Ureter (tissue), 1 donor: ENCODE measurements at regions not wholly inside any gene's neighbourhood (a gene's known extent, or its start where the extent isn't known, plus 50 kb on each side); places are given as distances from the start of the nearest gene placed in this dataset.

ENCODE experiments used
- DNase-seq: peaks from one replicate; pipeline ENCODE4 v3.0.0-alpha.2; 2020; ENCODE audit warnings: low spot score
- donor health status: DM: yes; HTN: yes; CAD: no.

- no peak for DNase-seq
These were observed 238.1 kb upstream of the PPP1R2C start for GRCh38 chrX:43016021-43016420.

DNA sequence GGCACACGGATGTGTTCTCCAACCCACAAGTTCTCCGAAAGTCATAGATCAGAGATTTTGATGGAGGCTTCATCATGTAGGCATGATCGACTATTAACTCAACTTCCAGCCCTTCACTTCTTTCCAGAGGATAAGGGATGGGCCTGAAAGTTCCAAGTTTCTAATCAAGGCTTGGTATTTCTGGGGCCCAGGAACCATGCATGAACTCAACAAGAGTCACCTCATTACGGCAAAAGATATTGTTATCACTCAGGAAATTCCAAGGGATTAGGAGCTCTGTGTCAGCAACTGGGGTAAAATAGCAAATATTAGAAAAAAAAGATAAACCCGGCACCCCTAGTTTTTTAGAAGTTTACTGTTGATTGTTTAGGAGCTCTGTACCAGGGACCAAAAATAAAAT, 240.1 kb upstream of the PPP1R2C start:
- no peak for DNase-seq

DNA sequence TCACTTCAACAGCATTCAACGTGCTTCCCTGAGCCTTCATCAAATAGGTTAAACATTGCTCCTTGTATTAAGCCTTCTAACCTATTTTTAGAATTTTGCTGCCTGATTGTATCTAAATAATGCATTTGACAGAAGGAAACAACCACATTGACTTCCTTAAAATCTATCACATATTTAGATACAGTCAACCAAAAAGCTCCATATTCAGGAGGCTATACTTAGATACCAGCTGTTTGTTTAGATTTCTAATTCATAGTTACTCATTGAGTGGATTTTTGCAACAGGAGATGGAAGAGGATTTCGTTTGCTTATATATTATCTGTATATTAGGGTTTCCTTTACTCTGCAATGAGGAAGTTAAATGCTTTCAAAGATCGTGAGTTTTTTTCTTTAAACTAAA, 241.1 kb upstream of the PPP1R2C start:
- no peak for DNase-seq

GRCh38 chrX:43025806-43026315, 247.9 kb upstream of the PPP1R2C start:
- DNase-seq: no peak

DNA sequence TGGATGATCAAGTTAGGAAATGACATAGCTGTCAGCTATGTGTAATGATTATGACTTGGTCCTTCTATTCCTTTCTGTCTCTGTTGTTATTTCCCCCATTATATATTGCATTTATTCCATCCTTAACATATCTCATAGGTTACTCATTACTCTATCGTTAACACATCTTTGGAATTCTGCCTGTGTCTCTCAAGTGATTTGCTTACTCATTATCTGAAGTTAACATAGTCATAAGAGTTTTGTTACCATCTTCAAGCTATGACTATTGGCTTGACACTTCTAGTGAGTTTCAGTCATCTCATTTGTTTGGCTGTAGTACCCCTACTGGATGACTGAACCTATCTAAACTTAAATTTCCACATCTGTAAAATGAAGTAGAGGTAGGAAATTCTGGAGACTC, 286.1 kb upstream of the PPP1R2C start:
- DNase-seq: no peak

GRCh38 chrX:43065978-43066377, 288.0 kb upstream of the PPP1R2C start:
- no peak for DNase-seq

GRCh38 chrX:43068639-43069038, 290.7 kb upstream of the PPP1R2C start:
- DNase-seq: no peak

GRCh38 chrX:43083016-43083415, 305.1 kb upstream of the PPP1R2C start:
- DNase-seq: no peak

DNA sequence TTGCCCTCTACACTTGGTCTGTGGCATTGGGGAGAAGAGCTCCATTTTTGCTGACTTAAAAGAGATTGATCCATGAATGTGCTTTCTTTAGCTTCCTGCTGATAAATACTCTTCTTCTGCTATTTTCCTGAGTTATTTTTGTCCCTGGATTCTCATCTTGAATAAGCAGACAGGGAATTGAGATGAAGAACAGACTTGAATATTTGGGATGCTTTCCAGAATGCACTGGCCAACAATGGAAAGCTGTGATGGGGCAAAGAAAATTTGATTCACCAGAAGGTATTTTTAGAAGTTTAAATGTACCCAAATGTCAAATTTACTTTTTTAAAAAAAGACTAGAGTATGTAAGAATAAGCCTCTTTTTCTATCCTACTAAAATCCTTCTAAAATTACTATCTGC, 309.9 kb upstream of the PPP1R2C start:
- DNase-seq: no peak

GRCh38 chrX:43096830-43097229, 318.9 kb upstream of the PPP1R2C start:
- DNase-seq: no peak

- DNase-seq: no peak
These were observed 328.0 kb upstream of the PPP1R2C start for GRCh38 chrX:43106009-43106408.

- no peak for DNase-seq
These were observed 330.9 kb upstream of the PPP1R2C start for GRCh38 chrX:43108828-43109227.

DNA sequence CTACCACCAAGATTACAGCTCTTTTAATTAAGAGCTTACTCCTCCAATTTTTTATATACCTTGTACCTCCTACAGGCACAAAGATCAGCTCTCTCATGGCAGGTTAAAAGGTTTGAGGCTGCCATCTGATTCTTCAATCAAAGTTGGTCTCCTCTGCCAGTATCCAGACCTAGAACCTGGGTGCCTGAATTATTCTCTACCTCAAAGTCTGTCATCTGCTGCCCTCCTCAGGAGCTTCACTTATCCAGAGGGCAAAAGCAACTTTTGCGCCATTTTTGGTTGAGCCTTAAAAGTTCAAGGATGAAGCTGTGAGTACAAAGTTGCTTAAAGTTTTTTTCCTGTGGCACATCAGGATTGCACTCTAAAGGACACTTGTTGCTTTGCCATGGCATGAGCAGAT, 343.7 kb upstream of the PPP1R2C start:
- DNase-seq: no peak

GRCh38 chrX:43139645-43140044, 361.7 kb upstream of the PPP1R2C start:
- no peak for DNase-seq

GRCh38 chrX:43140582-43140981, 362.6 kb upstream of the PPP1R2C start:
- no peak for DNase-seq

DNA sequence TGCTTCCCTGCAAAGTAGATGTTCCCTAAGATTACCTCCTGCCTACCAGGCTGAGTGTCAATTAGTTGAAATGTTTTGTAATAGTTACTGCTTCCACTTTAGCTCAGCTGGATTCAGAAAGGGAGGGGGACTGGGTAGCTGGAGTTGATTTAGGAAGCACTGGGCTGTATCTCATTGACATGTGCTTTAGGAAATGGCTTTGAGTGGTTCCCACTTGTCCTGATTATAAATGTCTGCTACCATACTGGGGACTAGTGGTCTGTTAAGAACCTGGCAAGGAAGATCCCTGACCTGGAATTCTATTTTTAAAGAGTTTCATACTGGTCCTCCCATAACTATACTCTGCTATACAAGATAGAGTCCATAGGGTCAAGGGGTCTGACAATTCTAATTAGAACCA, 363.9 kb upstream of the PPP1R2C start:
- no peak for DNase-seq

GRCh38 chrX:43148305-43148704, 370.3 kb upstream of the PPP1R2C start:
- no peak for DNase-seq

DNA sequence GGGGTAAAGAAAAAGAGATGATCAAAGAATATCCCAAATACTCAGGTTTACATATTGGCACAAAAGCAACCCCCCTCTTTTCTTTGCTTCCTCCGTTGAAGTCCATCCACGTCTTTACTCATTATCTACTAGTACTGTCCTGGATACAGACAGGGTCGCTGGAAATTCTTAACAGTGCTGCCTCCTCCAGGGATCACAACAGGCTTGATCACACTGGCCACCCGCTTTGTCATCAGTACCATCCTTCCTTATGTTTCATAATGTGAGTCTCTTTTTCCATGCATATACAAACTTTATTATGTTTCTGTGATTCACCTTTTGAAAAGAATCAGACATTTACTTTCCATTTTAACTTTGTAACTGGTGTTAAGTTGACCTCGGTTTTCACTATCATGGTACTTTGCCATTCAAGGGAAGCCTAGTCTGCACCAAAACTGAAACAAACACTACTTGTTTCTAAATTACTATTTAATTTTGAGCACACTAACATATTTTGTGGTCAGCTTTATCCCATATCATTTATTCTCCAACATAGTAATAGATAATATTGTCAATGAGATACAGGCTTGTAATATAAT, 387.5 kb upstream of the PPP1R2C start:
- DNase-seq: no peak

GRCh38 chrX:43166874-43167273, 388.9 kb upstream of the PPP1R2C start:
- DNase-seq: no peak

GRCh38 chrX:43175434-43175833, 397.5 kb upstream of the PPP1R2C start:
- no peak for DNase-seq

- DNase-seq: no peak
These were observed 398.7 kb upstream of the PPP1R2C start for GRCh38 chrX:43176686-43177085.

DNA sequence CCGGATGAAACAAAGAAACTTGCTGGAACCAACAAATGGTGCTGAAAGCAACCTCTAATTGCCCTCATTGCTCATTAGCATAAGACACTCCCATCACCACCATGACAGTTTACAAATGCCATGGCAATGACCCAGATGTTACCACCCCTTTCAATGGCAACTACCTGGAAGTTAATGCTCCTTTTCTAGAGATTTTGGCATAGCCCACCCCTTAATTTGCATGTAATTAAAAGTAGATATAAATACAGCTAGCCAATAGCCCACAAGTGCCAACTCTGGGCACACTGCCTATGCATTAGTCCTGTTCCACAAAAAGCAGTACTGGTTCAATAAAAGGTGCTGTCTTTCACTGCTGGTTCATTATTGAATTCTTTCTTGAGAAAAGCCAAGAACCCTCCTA, 410.3 kb upstream of the PPP1R2C start:
- no peak for DNase-seq

- DNase-seq: no peak
These were observed 433.6 kb upstream of the PPP1R2C start for GRCh38 chrX:43211570-43211969.

DNA sequence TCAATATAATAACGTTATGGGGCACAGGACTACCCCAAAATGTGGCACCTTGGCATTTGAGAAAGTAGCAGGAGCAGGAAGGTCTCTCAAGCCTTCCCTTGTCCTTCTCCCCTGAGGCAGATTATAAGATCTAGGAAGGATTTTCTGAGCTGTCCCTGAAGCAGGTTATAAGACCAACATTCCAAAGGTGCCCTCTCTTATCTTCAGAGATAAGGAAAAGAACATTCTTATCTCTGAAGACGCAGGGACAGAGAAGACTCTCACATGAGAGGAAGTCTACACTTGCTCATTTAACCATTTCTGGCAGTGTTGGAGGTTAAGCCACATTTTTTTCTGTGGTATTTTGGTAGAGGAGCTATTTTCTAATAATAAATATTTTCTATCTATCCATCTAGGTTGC, 437.9 kb upstream of the MAOA start:
- DNase-seq: no peak
